ENCODE measurements at regions not wholly inside any gene's neighbourhood (a gene's known extent, or its start where the extent isn't known, plus 50 kb on each side); places are given as distances from the start of the nearest gene placed in this dataset.

GRCh38 chr15:23806980-23807379 lies 119.9 kb upstream of the NDN start:
- Histone ChIP-seq H3K27ac (ENCODE audit: low read length) (no peak overlapping the region), H3K4me3 (ENCODE audit: low read depth in 2 of 2, low read length in 2 of 2) (no peak overlapping the region), H3K36me3 (ENCODE audit: control insufficient read depth, insufficient read depth, low read length) (no peaks in the 10 kb centered on the region), H3K4me1 (ENCODE audit: control insufficient read depth, insufficient read depth, low read length) (no peaks in the 10 kb centered on the region), H3K9me3 (ENCODE audit: control insufficient read depth, insufficient read depth, low read depth, low read length) (no peaks in the 10 kb centered on the region), H3K27me3 (ENCODE audit: control insufficient read depth, insufficient read depth, low read length) (no peaks in the 10 kb centered on the region)
- DNase-seq (ENCODE audit: low read depth, low spot score), result no peak
- in situ Hi-C loops (cut with HindIII; ENCODE audit: low pct_unique_long_range_greater_than_20kb, low sequenced_read_pairs) (no loop called here), intact Hi-C loops (cut with micrococcal nuclease; ENCODE audit: unreplicated experiment) (no loop called here)
- no peak for ATAC-seq
- ChIA-PET POLR2A (no interaction called here), CTCF (no interaction called here)
- TF ChIP-seq POLR2AphosphoS5 (IDR thresholded peaks at IDR 0.05; ENCODE audit: low read depth, low read length) (no peak), SIN3A (IDR thresholded peaks at IDR 0.05; ENCODE audit: borderline replicate concordance, insufficient read depth, low read depth, low read length) (no peak)
- no TSS peak for BruUV-seq (replicated peaks)

GRCh38 chr15:23823508-23823907 lies 136.4 kb upstream of the NDN start:
- no peak overlapping the region for H3K4me3 ChIP-seq (ENCODE audit: low read depth in 2 of 2, low read length in 2 of 2)
- no peaks in the 10 kb centered on the region for H3K4me1 ChIP-seq (ENCODE audit: control insufficient read depth, insufficient read depth, low read length)
- no peak for TF ChIP-seq REST (IDR thresholded peaks at IDR 0.05; ENCODE audit: insufficient read depth in 1 of 2, low read depth in 2 of 2, low read length in 1 of 2)
- no peak for TF ChIP-seq CTCF (IDR thresholded peaks at IDR 0.05)
- TF ChIP-seq TCF7L2 (IDR thresholded peaks at IDR 0.05; ENCODE audit: low read depth, low read length), result no peak
- TF ChIP-seq SIN3A (IDR thresholded peaks at IDR 0.05; ENCODE audit: borderline replicate concordance, insufficient read depth, low read depth, low read length), result no peak
- TF ChIP-seq POLR2AphosphoS5 (IDR thresholded peaks at IDR 0.05; ENCODE audit: low read depth, low read length), result no peak
- intact Hi-C loops (cut with micrococcal nuclease; ENCODE audit: unreplicated experiment), result no loop called here
- H3K9me3 ChIP-seq (ENCODE audit: control insufficient read depth, insufficient read depth, low read depth, low read length), result no peaks in the 10 kb centered on the region
- CTCF ChIA-PET, result no interaction called here
- H3K27me3 ChIP-seq (ENCODE audit: control insufficient read depth, insufficient read depth, low read length), result no peaks in the 10 kb centered on the region
- H3K27ac ChIP-seq (ENCODE audit: low read length), result no peak overlapping the region
- DNase-seq (ENCODE audit: low read depth, low spot score) (no peak), ATAC-seq (no peak)
- in situ Hi-C loops (cut with HindIII; ENCODE audit: low pct_unique_long_range_greater_than_20kb, low sequenced_read_pairs), result no loop called here
- H3K36me3 ChIP-seq (ENCODE audit: control insufficient read depth, insufficient read depth, low read length), result no peaks in the 10 kb centered on the region
- POLR2A ChIA-PET, result no interaction called here
- BruUV-seq (replicated peaks), result no TSS peak

GRCh38 chr15:23828786-23829185 lies 141.7 kb upstream of the NDN start:
- H3K9me3 ChIP-seq (ENCODE audit: control insufficient read depth, insufficient read depth, low read depth, low read length), result no peaks in the 10 kb centered on the region
- DNase-seq (ENCODE audit: low read depth, low spot score), result no peak
- no peak overlapping the region for H3K27ac ChIP-seq (ENCODE audit: low read length)
- in situ Hi-C loops (cut with HindIII; ENCODE audit: low pct_unique_long_range_greater_than_20kb, low sequenced_read_pairs) (no loop called here), intact Hi-C loops (cut with micrococcal nuclease; ENCODE audit: unreplicated experiment) (no loop called here)
- no peak for ATAC-seq
- ChIA-PET CTCF (no interaction called here), POLR2A (no interaction called here)
- H3K4me3 ChIP-seq (ENCODE audit: low read depth in 2 of 2, low read length in 2 of 2), result no peak overlapping the region
- no peaks in the 10 kb centered on the region for H3K4me1 ChIP-seq (ENCODE audit: control insufficient read depth, insufficient read depth, low read length)
- BruUV-seq (replicated peaks), result no TSS peak
- no peak for TF ChIP-seq SIN3A (IDR thresholded peaks at IDR 0.05; ENCODE audit: borderline replicate concordance, insufficient read depth, low read depth, low read length)
- TF ChIP-seq POLR2AphosphoS5 (IDR thresholded peaks at IDR 0.05; ENCODE audit: low read depth, low read length), result no peak
- no peak for TF ChIP-seq REST (IDR thresholded peaks at IDR 0.05; ENCODE audit: insufficient read depth in 1 of 2, low read depth in 2 of 2, low read length in 1 of 2)
- TF ChIP-seq TCF7L2 (IDR thresholded peaks at IDR 0.05; ENCODE audit: low read depth, low read length), result no peak
- no peak for TF ChIP-seq CTCF (IDR thresholded peaks at IDR 0.05)
- no peaks in the 10 kb centered on the region for H3K27me3 ChIP-seq (ENCODE audit: control insufficient read depth, insufficient read depth, low read length)
- H3K36me3 ChIP-seq (ENCODE audit: control insufficient read depth, insufficient read depth, low read length), result no peaks in the 10 kb centered on the region
